Natural killer cell treated with Interleukin-12 subunit alpha and Interleukin-12 subunit beta and Interleukin-15 and Interleukin-18, amount 100 ng/mL, for 72 hours (primary cell): ENCODE measurements at regions not wholly inside any gene's neighbourhood (a gene's known extent, or its start where the extent isn't known, plus 50 kb on each side); places are given as distances from the start of the nearest gene placed in this dataset.

ENCODE experiments used
- ATAC-seq, 2 donors: fragments of 150-1000 bp; cut with Tn5 transposase in 1 of 2; sonication (Bioruptor Pico), chemical (Tn5 transposase) in 1 of 2; 2 replicates each; pipeline ENCODE4 v1.10.0; 2021
- DNase-seq: peaks from one replicate; pipeline ENCODE4 v3.0.0; 2022; ENCODE audit warnings: low spot score
- H3K27ac Mint-ChIP-seq, 2 donors: 1 replicate in 1 of 2; 2 replicates in 1 of 2; pipeline ENCODE4 v1.8.0; 2022; ENCODE audit warnings: mixed read lengths in 2 of 2, mild to moderate bottlenecking in 1 of 2, moderate library complexity in 1 of 2
- H3K27me3 Mint-ChIP-seq, 2 donors: 1 replicate in 1 of 2; 2 replicates in 1 of 2; pipeline ENCODE4 v1.8.0; 2022; ENCODE audit warnings: mixed read lengths in 2 of 2
- H3K36me3 Mint-ChIP-seq: one replicate; pipeline ENCODE4 v1.8.0; 2022; ENCODE audit warnings: mixed read lengths
- H3K4me1 Mint-ChIP-seq, 2 donors: 1 replicate in 1 of 2; 2 replicates in 1 of 2; pipeline ENCODE4 v1.8.0; 2022; ENCODE audit warnings: low read depth in 2 of 2, mixed read lengths in 2 of 2, mild to moderate bottlenecking in 1 of 2
- H3K4me3 Mint-ChIP-seq: one replicate; pipeline ENCODE4 v1.8.0; 2022; ENCODE audit warnings: mixed read lengths
- H3K9me3 Mint-ChIP-seq: 2 replicates; pipeline ENCODE4 v1.8.0; 2022; ENCODE audit warnings: mixed read lengths

- H3K4me3 Mint-ChIP-seq = no peak overlapping the region
- H3K36me3 Mint-ChIP-seq = no peaks in the 10 kb centered on the region
Measured at GRCh38 chr10:107430446-107430845, 265.9 kb upstream of the SORCS1 start.

GRCh38 chr10:107427016-107427415, 262.5 kb upstream of the SORCS1 start:
- no peaks in the 10 kb centered on the region for H3K36me3 Mint-ChIP-seq
- ATAC-seq = no peak
- no peaks in the 10 kb centered on the region for H3K27me3 Mint-ChIP-seq
- H3K9me3 Mint-ChIP-seq = peaks cover 8% of the 10 kb centered on the region
- H3K4me1 Mint-ChIP-seq = no peaks in the 10 kb centered on the region
- no peak overlapping the region for H3K27ac Mint-ChIP-seq
- DNase-seq = no peak
- H3K4me3 Mint-ChIP-seq = no peak overlapping the region

More at GRCh38 chr10:107430446-107430845, 265.9 kb upstream of the SORCS1 start:
- Mint-ChIP-seq H3K27ac (no peak overlapping the region), H3K4me1 (no peaks in the 10 kb centered on the region), H3K9me3 (peaks cover 12% of the 10 kb centered on the region), H3K27me3 (no peaks in the 10 kb centered on the region)
- no peak for ATAC-seq
- no peak for DNase-seq

GRCh38 chr10:107425931-107426553, 261.5 kb upstream of the SORCS1 start:
- DNase-seq = no peak
- Mint-ChIP-seq H3K4me1 (no peaks in the 10 kb centered on the region), H3K9me3 (peaks cover 8% of the 10 kb centered on the region), H3K27me3 (no peaks in the 10 kb centered on the region), H3K4me3 (no peak overlapping the region), H3K27ac (no peak overlapping the region), H3K36me3 (no peaks in the 10 kb centered on the region)
- no peak for ATAC-seq

- H3K36me3 Mint-ChIP-seq = no peaks in the 10 kb centered on the region
- no peaks in the 10 kb centered on the region for H3K27me3 Mint-ChIP-seq
- H3K4me3 Mint-ChIP-seq = no peak overlapping the region
- no peak overlapping the region for H3K27ac Mint-ChIP-seq
- DNase-seq = no peak
- no peaks in the 10 kb centered on the region for H3K4me1 Mint-ChIP-seq
- H3K9me3 Mint-ChIP-seq = peaks cover 8% of the 10 kb centered on the region
- no peak for ATAC-seq
Measured at GRCh38 chr10:107424628-107425027, 260.1 kb upstream of the SORCS1 start.

GRCh38 chr10:107423903-107424302, 259.4 kb upstream of the SORCS1 start:
- ATAC-seq (no peak), DNase-seq (no peak)
- H3K27me3 Mint-ChIP-seq = no peaks in the 10 kb centered on the region
- H3K9me3 Mint-ChIP-seq = peaks cover 8% of the 10 kb centered on the region
- no peaks in the 10 kb centered on the region for H3K36me3 Mint-ChIP-seq
- H3K4me3 Mint-ChIP-seq = no peak overlapping the region
- H3K4me1 Mint-ChIP-seq = no peaks in the 10 kb centered on the region
- H3K27ac Mint-ChIP-seq = no peak overlapping the region

GRCh38 chr10:107422681-107423080, 258.2 kb upstream of the SORCS1 start:
- no peak for DNase-seq
- ATAC-seq = no peak
- H3K4me3 Mint-ChIP-seq = no peak overlapping the region
- no peak overlapping the region for H3K27ac Mint-ChIP-seq
- H3K27me3 Mint-ChIP-seq = no peaks in the 10 kb centered on the region
- no peaks in the 10 kb centered on the region for H3K4me1 Mint-ChIP-seq
- H3K36me3 Mint-ChIP-seq = no peaks in the 10 kb centered on the region
- H3K9me3 Mint-ChIP-seq = peaks cover 8% of the 10 kb centered on the region

- no peak for ATAC-seq
- no peak for DNase-seq
- Mint-ChIP-seq H3K27ac (no peak overlapping the region), H3K9me3 (peaks cover 3% of the 10 kb centered on the region), H3K4me3 (no peak overlapping the region), H3K4me1 (no peaks in the 10 kb centered on the region), H3K36me3 (no peaks in the 10 kb centered on the region), H3K27me3 (no peaks in the 10 kb centered on the region)
Measured at GRCh38 chr10:107420196-107420595, 255.7 kb upstream of the SORCS1 start.

- no peak overlapping the region for H3K4me3 Mint-ChIP-seq
- no peaks in the 10 kb centered on the region for H3K36me3 Mint-ChIP-seq
- DNase-seq (no peak), ATAC-seq (no peak)
- no peaks in the 10 kb centered on the region for H3K4me1 Mint-ChIP-seq
- H3K27me3 Mint-ChIP-seq = peaks cover 0 to 3% of the 10 kb centered on the region in 2 donors
- no peak overlapping the region for H3K27ac Mint-ChIP-seq
- H3K9me3 Mint-ChIP-seq = peaks cover 8% of the 10 kb centered on the region
Measured at GRCh38 chr10:107418085-107418806, 253.7 kb upstream of the SORCS1 start.

GRCh38 chr10:107417446-107417845, 252.9 kb upstream of the SORCS1 start:
- no peak for DNase-seq
- H3K9me3 Mint-ChIP-seq = peaks cover 9% of the 10 kb centered on the region
- no peak for ATAC-seq
- no peaks in the 10 kb centered on the region for H3K36me3 Mint-ChIP-seq
- peaks cover 0 to 3% of the 10 kb centered on the region in 2 donors for H3K27me3 Mint-ChIP-seq
- no peak overlapping the region for H3K27ac Mint-ChIP-seq
- no peaks in the 10 kb centered on the region for H3K4me1 Mint-ChIP-seq
- no peak overlapping the region for H3K4me3 Mint-ChIP-seq

GRCh38 chr10:107415446-107415845, 250.9 kb upstream of the SORCS1 start:
- ATAC-seq = no peak
- Mint-ChIP-seq H3K9me3 (peaks cover 12% of the 10 kb centered on the region), H3K36me3 (no peaks in the 10 kb centered on the region), H3K4me3 (no peak overlapping the region), H3K27me3 (peaks cover 0 to 3% of the 10 kb centered on the region in 2 donors), H3K4me1 (no peaks in the 10 kb centered on the region), H3K27ac (no peak overlapping the region)
- DNase-seq = no peak

GRCh38 chr10:107413971-107414370, 249.5 kb upstream of the SORCS1 start:
- H3K4me1 Mint-ChIP-seq = no peaks in the 10 kb centered on the region

GRCh38 chr10:107409522-107409921, 245.0 kb upstream of the SORCS1 start:
- ATAC-seq = no peak
- Mint-ChIP-seq H3K36me3 (no peaks in the 10 kb centered on the region), H3K27ac (no peak overlapping the region), H3K27me3 (no peaks in the 10 kb centered on the region), H3K4me3 (no peak overlapping the region), H3K9me3 (peaks cover 9% of the 10 kb centered on the region), H3K4me1 (no peaks in the 10 kb centered on the region)
- no peak for DNase-seq

More at GRCh38 chr10:107413971-107414370, 249.5 kb upstream of the SORCS1 start:
- H3K36me3 Mint-ChIP-seq = no peaks in the 10 kb centered on the region
- DNase-seq (no peak), ATAC-seq (no peak)
- no peak overlapping the region for H3K27ac Mint-ChIP-seq
- H3K27me3 Mint-ChIP-seq = peaks cover 0 to 3% of the 10 kb centered on the region in 2 donors
- H3K4me3 Mint-ChIP-seq = no peak overlapping the region
- H3K9me3 Mint-ChIP-seq = peaks cover 17% of the 10 kb centered on the region

GRCh38 chr10:107398115-107398514, 233.6 kb upstream of the SORCS1 start:
- Mint-ChIP-seq H3K27me3 (no peaks in the 10 kb centered on the region), H3K9me3 (peaks cover 13% of the 10 kb centered on the region), H3K4me1 (no peaks in the 10 kb centered on the region), H3K4me3 (no peak overlapping the region), H3K27ac (no peak overlapping the region), H3K36me3 (no peaks in the 10 kb centered on the region)
- DNase-seq (no peak), ATAC-seq (no peak)

- no peak overlapping the region for H3K27ac Mint-ChIP-seq
- H3K4me3 Mint-ChIP-seq = no peak overlapping the region
- H3K4me1 Mint-ChIP-seq = no peaks in the 10 kb centered on the region
- H3K36me3 Mint-ChIP-seq = no peaks in the 10 kb centered on the region
- peaks cover 12% of the 10 kb centered on the region for H3K9me3 Mint-ChIP-seq
- H3K27me3 Mint-ChIP-seq = no peaks in the 10 kb centered on the region
- DNase-seq (no peak), ATAC-seq (no peak)
Measured at GRCh38 chr10:107391901-107392300, 227.4 kb upstream of the SORCS1 start.
